HCT116 (cell line): ENCODE measurements at regions not wholly inside any gene's neighbourhood (a gene's known extent, or its start where the extent isn't known, plus 50 kb on each side); places are given as distances from the start of the nearest gene placed in this dataset.

ENCODE experiments used
- ATAC-seq: fragments of 200-7000 bp; cut with Tn5 transposase; 2 replicates; pipeline ENCODE4 v1.9.1; 2020; ENCODE audit warnings: mild to moderate bottlenecking, moderate library complexity
- BruUV-seq: library from RNA; stranded (reverse); fragments of 400-500 nt; replicated peaks from 2 replicates; lab custom pipeline; 2021; lab: Mats Ljungman, UMichigan
- CTCF ChIA-PET: fragments of 300-600 bp; sonication (Branson Sonifier 250); formaldehyde crosslinking; loops from one replicate; lab custom pipeline; 2021; ENCODE audit warnings: antibody characterized with exemption; lab: Charles Lee
- POLR2A ChIA-PET: fragments of 300-600, 350-600 bp; sonication (Branson Sonifier 250); formaldehyde crosslinking; loops from one replicate; lab custom pipeline; 2021; ENCODE audit warnings: antibody characterized with exemption; lab: Charles Lee
- RAD21 ChIA-PET, 2 experiments: fragments of 300-600 bp; sonication (Branson Sonifier 250); formaldehyde crosslinking; loops; one replicate each; lab custom pipeline; 2023; ENCODE audit warnings: low total read pairs in 2 of 2; ENCODE audit not compliant: uncharacterized antibody in 2 of 2, unreplicated experiment in 2 of 2, low non-redundant PET in 1 of 2; lab: Charles Lee
- DNase-seq: peaks from one replicate; pipeline ENCODE4 v3.0.0-alpha.2; 2010; ENCODE audit warnings: low read depth, low spot score
- H2AFZ ChIP-seq: fragments of 200-600 bp; shearing (Covaris generic), sonication (generic); 2 replicates; pipeline ENCODE4 v1.6.1; 2017; ENCODE audit warnings: low read depth, mixed run types, mixed read lengths, antibody characterized with exemption, low read length; ENCODE audit not compliant: poor library complexity, severe bottlenecking
- H3K27ac ChIP-seq: 2 replicates; pipeline ENCODE4 v1.5.1; 2012; ENCODE audit warnings: low read depth, low read length
- H3K27me3 ChIP-seq: fragments of 200-600 bp; sonication (generic); 2 replicates; pipeline ENCODE4 v1.6.1; 2016; ENCODE audit warnings: mixed run types, low read length, mixed read lengths; ENCODE audit not compliant: insufficient read depth
- H3K36me3 ChIP-seq, 2 experiments: fragments of 200-500 bp in 1 of 2; fragments of 200-600 bp in 1 of 2; sonication (Bioruptor generic) in 1 of 2; sonication (generic) in 1 of 2; 2 replicates each; pipeline versions ENCODE4 v1.5.1 to v1.6.1; 2014 to 2016; ENCODE audit warnings: low read length in 2 of 2, inconsistent platforms in 1 of 2, mixed read lengths in 1 of 2, mixed run types in 1 of 2; ENCODE audit not compliant: insufficient read depth in 2 of 2, control insufficient read depth in 1 of 2
- H3K4me1 ChIP-seq, 2 experiments: fragments of 200-600 bp in 1 of 2; sonication (generic) in 1 of 2; 2 replicates each; pipeline versions ENCODE4 v1.5.1 to v1.6.1; 2012 to 2017; ENCODE audit warnings: low read length in 2 of 2, inconsistent platforms in 1 of 2, mild to moderate bottlenecking in 1 of 2, mixed read lengths in 1 of 2, mixed run types in 1 of 2, moderate library complexity in 1 of 2; ENCODE audit not compliant: insufficient read depth in 2 of 2, control insufficient read depth in 1 of 2
- H3K4me2 ChIP-seq: fragments of 200-600 bp; sonication (generic); 2 replicates; pipeline ENCODE4 v1.6.1; 2017; ENCODE audit warnings: mixed run types, low read length, mixed read lengths
- H3K4me3 ChIP-seq, 2 experiments: fragments of 200-600 bp in 1 of 2; sonication (generic) in 1 of 2; replicated peaks in 1 of 2; 2 replicates each; pipeline ENCODE4 v1.5.1; 2011 to 2016; ENCODE audit warnings: low read length in 2 of 2, control low read depth in 1 of 2, low read depth in 1 of 2, mild to moderate bottlenecking in 1 of 2, mixed read lengths in 1 of 2, mixed run types in 1 of 2
- H3K79me2 ChIP-seq: fragments of 200-600 bp; sonication (generic); 2 replicates; pipeline ENCODE4 v1.6.1; 2017; ENCODE audit warnings: mild to moderate bottlenecking, mixed run types, low read length, moderate library complexity, mixed read lengths; ENCODE audit not compliant: insufficient read depth
- H3K9ac ChIP-seq: fragments of 200-600 bp; sonication (generic); 2 replicates; pipeline ENCODE4 v1.6.1; 2016; ENCODE audit warnings: low read length, mixed read lengths
- H3K9me2 ChIP-seq: fragments of 200-600 bp; sonication (generic), shearing (Covaris generic); 2 replicates; pipeline ENCODE4 v1.6.1; 2017; ENCODE audit warnings: mixed run types, mild to moderate bottlenecking, moderate library complexity; ENCODE audit not compliant: insufficient read depth
- H3K9me3 ChIP-seq, 2 experiments: fragments of 200-500 bp in 1 of 2; fragments of 200-600 bp in 1 of 2; sonication (Bioruptor generic) in 1 of 2; sonication (generic) in 1 of 2; 2 replicates each; pipeline ENCODE4 v1.6.1; 2014 to 2017; ENCODE audit warnings: low read length in 2 of 2, mixed read lengths in 2 of 2, inconsistent platforms in 1 of 2, low read depth in 1 of 2, mild to moderate bottlenecking in 1 of 2, mixed run types in 1 of 2, moderate library complexity in 1 of 2; ENCODE audit not compliant: control insufficient read depth in 1 of 2, insufficient read depth in 1 of 2
- H4K20me1 ChIP-seq: fragments of 200-600 bp; sonication (generic), shearing (Covaris generic); 2 replicates; pipeline ENCODE4 v1.6.1; 2017; ENCODE audit warnings: mixed run types, mild to moderate bottlenecking, moderate library complexity; ENCODE audit not compliant: insufficient read depth
- EGR1 ChIP-seq: IDR thresholded peaks from 2 replicates; pipeline ENCODE4 v1.6.1; 2012; ENCODE audit warnings: low read depth
- EZH2phosphoT487 ChIP-seq: fragments of 200-600 bp; IDR thresholded peaks from 2 replicates; pipeline ENCODE4 v1.6.1; 2018; ENCODE audit warnings: antibody characterized with exemption, borderline replicate concordance
- RAD21 ChIP-seq: IDR thresholded peaks from 2 replicates; pipeline ENCODE4 v1.6.1; 2012; ENCODE audit warnings: low read depth, mild to moderate bottlenecking
- REST ChIP-seq: IDR thresholded peaks from 2 replicates; pipeline ENCODE4 v1.6.1; 2012; ENCODE audit warnings: low read depth
- SIN3A ChIP-seq: IDR thresholded peaks from 2 replicates; pipeline ENCODE4 v1.6.1; 2012; ENCODE audit warnings: low read depth
- SP1 ChIP-seq: IDR thresholded peaks from 2 replicates; pipeline ENCODE4 v1.6.1; 2012; ENCODE audit warnings: low read depth
- SRF ChIP-seq: IDR thresholded peaks from 2 replicates; pipeline ENCODE4 v1.6.1; 2012; ENCODE audit warnings: low read depth
- TCF7L2 ChIP-seq: IDR thresholded peaks from 2 replicates; pipeline ENCODE4 v1.7.0; 2011; ENCODE audit warnings: borderline replicate concordance, inconsistent platforms; ENCODE audit not compliant: insufficient read depth, insufficient read length; ENCODE audit errors: extremely low read depth
- YY1 ChIP-seq: IDR thresholded peaks from 2 replicates; pipeline ENCODE4 v1.6.1; 2011; ENCODE audit warnings: low read length, low read depth, moderate library complexity, mild to moderate bottlenecking; ENCODE audit not compliant: insufficient replicate concordance; ENCODE audit errors: extremely low read depth
- ZBTB33 ChIP-seq: IDR thresholded peaks from 2 replicates; pipeline ENCODE4 v1.6.1; 2011; ENCODE audit warnings: mild to moderate bottlenecking, low read length, moderate library complexity; ENCODE audit not compliant: insufficient replicate concordance; ENCODE audit errors: extremely low read depth
- ZNF274 ChIP-seq: fragments of 200-500 bp; sonication (Bioruptor generic); IDR thresholded peaks from 2 replicates; pipeline ENCODE4 v1.6.1; 2014; ENCODE audit warnings: mild to moderate bottlenecking, low read depth, low read length, inconsistent platforms
- intact Hi-C: fragments of 100-400 bp; cut with micrococcal nuclease; formaldehyde crosslinking; loops from 2 replicates; pipeline ENCODE4 v1.10.0; 2022

- H3K4me3 ChIP-seq: no peak overlapping the region
- H4K20me1 ChIP-seq: no peaks in the 10 kb centered on the region
- no peaks in the 10 kb centered on the region for H3K36me3 ChIP-seq
- H3K4me2 ChIP-seq: no peak overlapping the region
- H3K9me3 ChIP-seq: no peaks in the 10 kb centered on the region
- no peaks in the 10 kb centered on the region for H3K4me1 ChIP-seq
- RAD21 ChIA-PET: no interaction called here
- ATAC-seq: no peak
- no peaks in the 10 kb centered on the region for H3K79me2 ChIP-seq
- H3K9ac ChIP-seq: no peak overlapping the region
- POLR2A ChIA-PET: no interaction called here
- intact Hi-C loops: loop anchor here (10.0 kb wide), 1 partner anchor 58 kb away; no protein-coding TSS in a partner anchor
- no peak overlapping the region for H3K27ac ChIP-seq
- BruUV-seq: no TSS peak
- TF ChIP-seq TCF7L2: no peak
- no peak for TF ChIP-seq SRF
- no peak for TF ChIP-seq SIN3A
- no peak for TF ChIP-seq EGR1
- TF ChIP-seq REST: no peak
- no peak for TF ChIP-seq ZBTB33
- no peak for TF ChIP-seq YY1
- TF ChIP-seq SP1: no peak
- no peak for TF ChIP-seq EZH2phosphoT487
- no peak for TF ChIP-seq ZNF274
- no peak for TF ChIP-seq RAD21
- CTCF ChIA-PET: no interaction called here
- no peaks in the 10 kb centered on the region for H3K9me2 ChIP-seq
- DNase-seq: no peak
- H3K27me3 ChIP-seq: peaks cover 5% of the 10 kb centered on the region; the same call in 1 of the 2 replicates
- no peak overlapping the region for H2AFZ ChIP-seq
Observed at GRCh38 chr12:34097213-34097612, 74.9 kb downstream of the ALG10 start.
